Nephron progenitor cell (in vitro differentiated cells): ENCODE measurements at regions not wholly inside any gene's neighbourhood (a gene's known extent, or its start where the extent isn't known, plus 50 kb on each side); places are given as distances from the start of the nearest gene placed in this dataset.

ENCODE experiments used
- DNase-seq: peaks from one replicate; pipeline ENCODE4 v3.0.0; 2021
- H3K27ac Mint-ChIP-seq: 2 replicates; pipeline ENCODE4 v1.8.0; 2021; ENCODE audit warnings: mild to moderate bottlenecking, moderate library complexity, mixed read lengths
- H3K27me3 Mint-ChIP-seq: 2 replicates; pipeline ENCODE4 v1.8.0; 2021; ENCODE audit warnings: mild to moderate bottlenecking, low read depth, mixed read lengths; ENCODE audit not compliant: poor library complexity
- H3K36me3 Mint-ChIP-seq: 2 replicates; pipeline ENCODE4 v1.8.0; 2021; ENCODE audit warnings: low read depth, mixed read lengths
- H3K4me1 Mint-ChIP-seq: 2 replicates; pipeline ENCODE4 v1.8.0; 2021; ENCODE audit warnings: mixed read lengths
- H3K4me3 Mint-ChIP-seq: 2 replicates; pipeline ENCODE4 v1.8.0; 2021; ENCODE audit warnings: mild to moderate bottlenecking, moderate library complexity, mixed read lengths
- H3K9me3 Mint-ChIP-seq: 2 replicates; pipeline ENCODE4 v1.8.0; 2021; ENCODE audit warnings: mild to moderate bottlenecking, moderate library complexity, mixed read lengths
- TF ChIP-seq, protein P1 (sequence below): fragments of 200-600 bp; sonication (generic); IDR thresholded peaks from 2 replicates; pipeline ENCODE4 v1.5.0; 2021; ENCODE audit warnings: antibody characterized with exemption

DNA sequence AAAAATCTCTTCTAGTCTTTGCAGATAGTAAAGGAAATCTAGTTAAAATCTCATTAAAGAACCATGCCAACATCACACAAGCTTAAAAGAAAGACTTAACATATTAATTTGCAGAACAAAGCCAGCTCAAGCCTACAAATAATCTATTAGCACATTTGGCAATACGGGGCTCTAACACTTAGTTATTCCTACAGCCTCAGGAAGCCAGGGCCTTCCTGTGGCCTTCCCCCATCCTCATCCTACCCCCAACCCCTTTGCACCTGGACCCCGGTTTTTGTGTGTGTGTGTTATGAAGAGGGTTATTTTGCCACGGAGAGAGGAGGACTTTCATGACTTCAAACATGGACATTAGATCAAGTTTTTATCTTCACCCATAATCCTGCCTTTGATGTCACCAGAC lies 64.6 kb downstream of the FOXB2 start:
- no peaks in the 10 kb centered on the region for H3K36me3 Mint-ChIP-seq
- TF ChIP-seq, protein P1, sequence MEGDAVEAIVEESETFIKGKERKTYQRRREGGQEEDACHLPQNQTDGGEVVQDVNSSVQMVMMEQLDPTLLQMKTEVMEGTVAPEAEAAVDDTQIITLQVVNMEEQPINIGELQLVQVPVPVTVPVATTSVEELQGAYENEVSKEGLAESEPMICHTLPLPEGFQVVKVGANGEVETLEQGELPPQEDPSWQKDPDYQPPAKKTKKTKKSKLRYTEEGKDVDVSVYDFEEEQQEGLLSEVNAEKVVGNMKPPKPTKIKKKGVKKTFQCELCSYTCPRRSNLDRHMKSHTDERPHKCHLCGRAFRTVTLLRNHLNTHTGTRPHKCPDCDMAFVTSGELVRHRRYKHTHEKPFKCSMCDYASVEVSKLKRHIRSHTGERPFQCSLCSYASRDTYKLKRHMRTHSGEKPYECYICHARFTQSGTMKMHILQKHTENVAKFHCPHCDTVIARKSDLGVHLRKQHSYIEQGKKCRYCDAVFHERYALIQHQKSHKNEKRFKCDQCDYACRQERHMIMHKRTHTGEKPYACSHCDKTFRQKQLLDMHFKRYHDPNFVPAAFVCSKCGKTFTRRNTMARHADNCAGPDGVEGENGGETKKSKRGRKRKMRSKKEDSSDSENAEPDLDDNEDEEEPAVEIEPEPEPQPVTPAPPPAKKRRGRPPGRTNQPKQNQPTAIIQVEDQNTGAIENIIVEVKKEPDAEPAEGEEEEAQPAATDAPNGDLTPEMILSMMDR = no peak
- no peak overlapping the region for H3K4me3 Mint-ChIP-seq
- no peak overlapping the region for H3K27ac Mint-ChIP-seq
- H3K27me3 Mint-ChIP-seq = peaks cover 23% of the 10 kb centered on the region
- no peak for DNase-seq
- H3K4me1 Mint-ChIP-seq = peaks cover 15% of the 10 kb centered on the region
- peaks cover 17% of the 10 kb centered on the region for H3K9me3 Mint-ChIP-seq

DNA sequence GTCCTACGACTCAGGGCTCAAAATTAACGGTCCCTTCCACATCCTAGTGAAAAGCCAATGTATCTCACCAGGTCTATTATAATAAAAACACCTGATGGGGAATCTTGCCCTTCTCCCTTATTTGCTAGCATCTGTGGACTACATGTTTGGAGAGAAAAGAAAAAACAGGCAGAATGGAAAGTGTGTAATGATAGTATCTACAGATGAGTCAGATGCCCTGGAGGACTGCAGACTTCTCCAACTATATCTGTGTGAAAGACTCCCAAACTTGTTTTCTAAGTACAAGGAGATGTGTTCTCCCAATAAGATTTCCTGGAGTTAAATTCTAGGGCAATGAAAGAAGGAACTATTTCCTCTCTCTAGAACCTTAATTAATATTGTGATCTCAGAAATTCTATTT lies 66.0 kb downstream of the FOXB2 start:
- H3K4me1 Mint-ChIP-seq = peaks cover 15% of the 10 kb centered on the region
- H3K9me3 Mint-ChIP-seq = peaks cover 15% of the 10 kb centered on the region
- no peak for DNase-seq
- no peak overlapping the region for H3K27ac Mint-ChIP-seq
- TF ChIP-seq, protein P1 = no peak
- H3K4me3 Mint-ChIP-seq = no peak overlapping the region
- H3K36me3 Mint-ChIP-seq = no peaks in the 10 kb centered on the region
- H3K27me3 Mint-ChIP-seq = peaks cover 26% of the 10 kb centered on the region

DNA sequence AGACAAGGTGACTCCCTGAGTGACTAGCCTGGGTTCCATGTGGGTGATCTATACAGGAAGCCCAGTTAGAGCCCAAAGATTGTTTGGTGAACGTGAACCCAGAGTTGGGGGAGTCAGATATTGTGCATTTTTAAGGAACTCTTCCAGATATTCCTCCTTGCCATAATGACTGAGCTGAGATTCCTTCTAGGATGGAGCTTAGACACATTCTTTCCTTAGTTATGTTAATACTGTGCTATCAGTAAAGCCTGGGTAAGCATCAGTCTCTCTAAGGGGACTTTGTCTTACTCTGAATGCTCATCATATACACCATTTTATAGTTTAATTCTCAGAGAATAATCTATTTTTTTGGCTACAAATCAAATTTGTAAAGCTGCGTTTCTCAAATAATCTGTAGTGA lies 68.1 kb downstream of the FOXB2 start:
- H3K27me3 Mint-ChIP-seq = peaks cover 25% of the 10 kb centered on the region
- TF ChIP-seq, protein P1 = no peak
- no peak overlapping the region for H3K27ac Mint-ChIP-seq
- no peaks in the 10 kb centered on the region for H3K36me3 Mint-ChIP-seq
- no peak for DNase-seq
- peaks cover 25% of the 10 kb centered on the region for H3K4me1 Mint-ChIP-seq
- H3K9me3 Mint-ChIP-seq = peaks cover 19% of the 10 kb centered on the region
- no peak overlapping the region for H3K4me3 Mint-ChIP-seq

DNA sequence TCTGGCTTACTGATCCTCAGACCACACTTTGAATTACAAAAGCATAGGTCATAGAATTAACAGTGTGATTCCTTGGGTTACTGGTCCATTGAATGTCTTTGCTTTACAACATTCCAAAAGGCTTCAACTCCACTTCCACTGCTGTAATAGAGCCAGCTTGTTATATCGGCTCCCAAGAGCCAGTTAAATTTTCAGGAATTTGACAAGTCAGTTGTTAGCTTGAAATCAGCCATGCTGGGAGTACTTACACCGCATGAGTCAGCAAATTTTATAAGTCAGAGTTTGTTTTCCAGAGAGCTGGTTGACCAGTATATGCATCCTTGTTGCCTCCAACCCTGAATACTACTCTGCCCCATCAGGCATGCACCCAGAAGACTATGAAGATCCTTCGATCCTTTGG lies 73.1 kb downstream of the FOXB2 start:
- TF ChIP-seq, protein P1 = no peak
- Mint-ChIP-seq H3K9me3 (peaks cover 19% of the 10 kb centered on the region), H3K27me3 (peaks cover 7% of the 10 kb centered on the region), H3K4me3 (no peak overlapping the region), H3K36me3 (no peaks in the 10 kb centered on the region), H3K4me1 (peaks cover 20% of the 10 kb centered on the region), H3K27ac (no peak overlapping the region)
- no peak for DNase-seq

DNA sequence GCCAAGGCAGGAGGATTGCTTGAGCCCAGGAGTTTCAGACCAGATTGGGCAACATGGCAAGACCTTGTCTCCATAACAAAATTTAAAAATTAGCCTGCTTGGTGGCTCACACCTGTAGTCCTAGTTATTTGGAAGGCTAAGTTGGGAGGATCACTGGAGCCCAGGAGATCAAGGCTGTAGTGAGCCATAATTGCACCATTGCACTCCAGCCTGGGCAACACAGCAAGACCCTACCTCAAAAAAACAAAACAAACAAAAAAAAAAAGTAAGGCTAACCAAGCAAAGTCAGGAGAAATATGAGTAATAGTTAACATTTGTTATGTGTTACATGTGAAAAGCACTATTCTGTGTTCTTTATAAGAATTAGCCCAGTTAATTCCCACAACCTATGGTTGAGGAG lies 74.7 kb downstream of the FOXB2 start:
- Mint-ChIP-seq H3K4me1 (peaks cover 33% of the 10 kb centered on the region), H3K27me3 (peaks cover 3% of the 10 kb centered on the region), H3K4me3 (no peak overlapping the region), H3K36me3 (no peaks in the 10 kb centered on the region), H3K27ac (no peak overlapping the region), H3K9me3 (peaks cover 19% of the 10 kb centered on the region)
- no peak for DNase-seq
- TF ChIP-seq, protein P1 = no peak

DNA sequence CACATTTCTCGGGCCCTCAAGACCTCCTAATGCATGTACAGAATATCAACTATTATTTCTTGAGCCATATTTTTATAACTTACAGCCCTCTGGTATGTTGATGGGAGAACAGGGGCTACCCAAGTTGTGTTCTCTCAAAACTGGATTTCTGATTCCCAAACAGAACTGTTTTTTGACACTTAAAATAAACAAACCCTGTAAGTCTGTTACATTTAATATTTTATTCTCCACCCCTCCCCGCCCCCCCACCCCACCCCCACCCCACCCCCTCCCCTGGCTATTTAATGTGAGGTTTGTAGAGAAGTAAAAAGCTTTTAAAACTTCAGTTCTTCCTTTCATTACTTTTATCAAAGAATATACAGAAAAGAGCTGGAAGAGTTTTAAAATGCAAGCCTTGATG lies 77.9 kb downstream of the FOXB2 start:
- no peak overlapping the region for H3K4me3 Mint-ChIP-seq
- peaks cover 3% of the 10 kb centered on the region for H3K27me3 Mint-ChIP-seq
- H3K4me1 Mint-ChIP-seq = peaks cover 36% of the 10 kb centered on the region
- H3K27ac Mint-ChIP-seq = no peak overlapping the region
- TF ChIP-seq, protein P1 = no peak
- no peaks in the 10 kb centered on the region for H3K36me3 Mint-ChIP-seq
- H3K9me3 Mint-ChIP-seq = peaks cover 9% of the 10 kb centered on the region
- no peak for DNase-seq
